ENCODE measurements at regions not wholly inside any gene's neighbourhood (a gene's known extent, or its start where the extent isn't known, plus 50 kb on each side); places are given as distances from the start of the nearest gene placed in this dataset.

- no peak for TF ChIP-seq CTCF (optimal IDR thresholded peaks at IDR 0.05 in 1 of 3, IDR thresholded peaks at IDR 0.05 in 1 of 3, conservative IDR thresholded peaks at IDR 0.05 in 1 of 3; ENCODE audit: extremely low read depth in 1 of 3, insufficient read depth in 2 of 3, low read length in 3 of 3)
- TF ChIP-seq EZH2 (IDR thresholded peaks at IDR 0.05; ENCODE audit: low read length), result no peak
Measured at GRCh38 chr4:87734936-87735335, 64.4 kb upstream of the IBSP start.

Measured in keratinocyte (primary cell).